Astrocyte (in vitro differentiated cells and primary cell): ENCODE measurements at regions not wholly inside any gene's neighbourhood (a gene's known extent, or its start where the extent isn't known, plus 50 kb on each side); places are given as distances from the start of the nearest gene placed in this dataset.

Experiments
- DNase-seq: peaks from one replicate; pipeline ENCODE4 v3.0.0-alpha.2; 2010; ENCODE audit warnings: low read depth
- FAIRE-seq: peaks from 2 replicates; lab custom pipeline; 2011; peaks lifted over from hg19 to GRCh38; lab: Jason Lieb, UNC
- H2AFZ ChIP-seq: 2 replicates; pipeline ENCODE4 v1.6.0; 2012; ENCODE audit warnings: low read depth, low read length, inconsistent platforms
- H3K27ac ChIP-seq: 2 replicates; pipeline ENCODE4 v1.5.1; 2011; ENCODE audit warnings: low read depth, low read length, inconsistent platforms
- H3K27me3 ChIP-seq: 2 replicates; pipeline ENCODE4 v1.6.0; 2011; ENCODE audit warnings: low read length, inconsistent platforms; ENCODE audit not compliant: insufficient read depth
- H3K36me3 ChIP-seq: 2 replicates; pipeline ENCODE4 v1.5.1; 2011; ENCODE audit warnings: low read length, inconsistent platforms; ENCODE audit not compliant: insufficient read depth
- H3K4me1 ChIP-seq: 2 replicates; pipeline ENCODE4 v1.5.1; 2011; ENCODE audit warnings: low read length, inconsistent platforms; ENCODE audit not compliant: insufficient read depth
- H3K4me2 ChIP-seq: 2 replicates; pipeline ENCODE4 v1.6.0; 2012; ENCODE audit warnings: low read length, inconsistent platforms
- H3K4me3 ChIP-seq: 2 replicates; pipeline ENCODE4 v1.5.1; 2011; ENCODE audit warnings: low read depth, mild to moderate bottlenecking, low read length, inconsistent platforms; ENCODE audit not compliant: insufficient read depth
- H3K79me2 ChIP-seq: 2 replicates; pipeline ENCODE4 v1.6.0; 2012; ENCODE audit warnings: mild to moderate bottlenecking, low read length, inconsistent platforms; ENCODE audit not compliant: insufficient read depth
- H3K9ac ChIP-seq: 2 replicates; pipeline ENCODE4 v1.6.0; 2012; ENCODE audit warnings: mild to moderate bottlenecking, low read length, inconsistent platforms
- H3K9me3 ChIP-seq: 2 replicates; pipeline ENCODE4 v1.5.1; 2012; ENCODE audit warnings: low read depth, mild to moderate bottlenecking, low read length, inconsistent platforms; ENCODE audit not compliant: insufficient read depth
- H4K20me1 ChIP-seq: 2 replicates; pipeline ENCODE4 v1.6.0; 2012; ENCODE audit warnings: low read length, inconsistent platforms; ENCODE audit not compliant: insufficient read depth
- H3K27ac Mint-ChIP-seq: one replicate; pipeline ENCODE4 v1.8.0; 2021; ENCODE audit warnings: mild to moderate bottlenecking, mixed read lengths; ENCODE audit not compliant: unreplicated experiment
- H3K27me3 Mint-ChIP-seq: one replicate; pipeline ENCODE4 v1.8.0; 2021; ENCODE audit warnings: low read depth, mixed read lengths; ENCODE audit not compliant: unreplicated experiment
- H3K36me3 Mint-ChIP-seq: one replicate; pipeline ENCODE4 v1.8.0; 2021; ENCODE audit warnings: low read depth, mixed read lengths; ENCODE audit not compliant: unreplicated experiment
- H3K4me1 Mint-ChIP-seq: one replicate; pipeline ENCODE4 v1.8.0; 2021; ENCODE audit warnings: low read depth, mixed read lengths; ENCODE audit not compliant: unreplicated experiment
- H3K4me3 Mint-ChIP-seq: one replicate; pipeline ENCODE4 v1.8.0; 2021; ENCODE audit warnings: mild to moderate bottlenecking, moderate library complexity, mixed read lengths; ENCODE audit not compliant: unreplicated experiment
- H3K9me3 Mint-ChIP-seq: one replicate; pipeline ENCODE4 v1.8.0; 2021; ENCODE audit warnings: mild to moderate bottlenecking, mixed read lengths; ENCODE audit not compliant: unreplicated experiment
- CTCF ChIP-seq: IDR thresholded peaks from 2 replicates; pipeline ENCODE4 v1.5.1; 2011; ENCODE audit warnings: low read depth, mild to moderate bottlenecking, inconsistent platforms, low read length, moderate library complexity; ENCODE audit not compliant: insufficient read depth
- EZH2 ChIP-seq: IDR thresholded peaks from 2 replicates; pipeline ENCODE4 v1.6.1; 2012; ENCODE audit warnings: mild to moderate bottlenecking, low read length, inconsistent platforms; ENCODE audit not compliant: insufficient read depth

- TF ChIP-seq EZH2 = no peak
- no peak for TF ChIP-seq CTCF
- DNase-seq (no peak), FAIRE-seq (no peak)
- H3K27me3 Mint-ChIP-seq = no peaks in the 10 kb centered on the region
- H3K9me3 ChIP-seq = no peaks in the 10 kb centered on the region
- no peak overlapping the region for H3K4me3 Mint-ChIP-seq
- no peaks in the 10 kb centered on the region for H3K27me3 ChIP-seq
- H3K36me3 Mint-ChIP-seq = no peaks in the 10 kb centered on the region
- no peak overlapping the region for H3K27ac Mint-ChIP-seq
- H2AFZ ChIP-seq = no peak overlapping the region
- H3K36me3 ChIP-seq = no peaks in the 10 kb centered on the region
- H3K79me2 ChIP-seq = no peaks in the 10 kb centered on the region
- H3K4me2 ChIP-seq = no peak overlapping the region
- no peak overlapping the region for H3K27ac ChIP-seq
- no peaks in the 10 kb centered on the region for H3K4me1 Mint-ChIP-seq
- H4K20me1 ChIP-seq = no peaks in the 10 kb centered on the region
- no peaks in the 10 kb centered on the region for H3K4me1 ChIP-seq
- H3K9ac ChIP-seq = no peak overlapping the region
- H3K4me3 ChIP-seq = no peak overlapping the region
- H3K9me3 Mint-ChIP-seq = no peaks in the 10 kb centered on the region
These were observed 168.5 kb upstream of the USP38 start for GRCh38 chr4:143016171-143016570.

GRCh38 chr4:143017210-143017609 is 167.5 kb upstream of the USP38 start:
- Mint-ChIP-seq H3K27me3 (no peaks in the 10 kb centered on the region), H3K36me3 (no peaks in the 10 kb centered on the region), H3K9me3 (no peaks in the 10 kb centered on the region), H3K4me3 (no peak overlapping the region), H3K27ac (no peak overlapping the region), H3K4me1 (no peaks in the 10 kb centered on the region)
- Histone ChIP-seq H3K27ac (no peak overlapping the region), H3K4me2 (no peak overlapping the region), H3K9me3 (no peaks in the 10 kb centered on the region), H3K9ac (no peak overlapping the region), H3K4me1 (no peaks in the 10 kb centered on the region), H3K79me2 (no peaks in the 10 kb centered on the region), H3K27me3 (no peaks in the 10 kb centered on the region), H2AFZ (no peak overlapping the region), H4K20me1 (no peaks in the 10 kb centered on the region), H3K4me3 (no peak overlapping the region), H3K36me3 (no peaks in the 10 kb centered on the region)
- no peak for TF ChIP-seq CTCF
- FAIRE-seq (no peak), DNase-seq (no peak)

- FAIRE-seq = no peak
- Mint-ChIP-seq H3K4me3 (no peak overlapping the region), H3K36me3 (no peaks in the 10 kb centered on the region)
These were observed 165.4 kb upstream of the USP38 start for GRCh38 chr4:143019351-143019750.

More at GRCh38 chr4:143019351-143019750, 165.4 kb upstream of the USP38 start:
- H3K9me3 ChIP-seq = no peaks in the 10 kb centered on the region
- H3K4me1 ChIP-seq = no peaks in the 10 kb centered on the region
- no peak for DNase-seq
- no peak overlapping the region for H3K27ac ChIP-seq
- TF ChIP-seq EZH2 (no peak), CTCF (no peak)
- H3K79me2 ChIP-seq = no peaks in the 10 kb centered on the region
- no peak overlapping the region for H3K4me3 ChIP-seq
- no peak overlapping the region for H2AFZ ChIP-seq
- H4K20me1 ChIP-seq = no peaks in the 10 kb centered on the region
- no peaks in the 10 kb centered on the region for H3K27me3 ChIP-seq
- no peaks in the 10 kb centered on the region for H3K36me3 ChIP-seq
- H3K27me3 Mint-ChIP-seq = no peaks in the 10 kb centered on the region
- H3K4me2 ChIP-seq = no peak overlapping the region
- H3K9me3 Mint-ChIP-seq = no peaks in the 10 kb centered on the region
- no peaks in the 10 kb centered on the region for H3K4me1 Mint-ChIP-seq
- no peak overlapping the region for H3K27ac Mint-ChIP-seq
- H3K9ac ChIP-seq = no peak overlapping the region
